GM12864 (cell line): ENCODE measurements at regions not wholly inside any gene's neighbourhood (a gene's known extent, or its start where the extent isn't known, plus 50 kb on each side); places are given as distances from the start of the nearest gene placed in this dataset.

ENCODE experiments used
- DNase-seq: peaks from one replicate; pipeline ENCODE4 v3.0.0-alpha.2; 2011; ENCODE audit warnings: low read depth
- H3K4me3 ChIP-seq: 2 replicates; pipeline ENCODE4 v1.5.1; 2011; ENCODE audit warnings: mild to moderate bottlenecking, low read depth, low read length, control low read depth
- TF ChIP-seq, protein P1 (sequence below): IDR thresholded peaks from 2 replicates; pipeline ENCODE4 v1.5.1; 2011; ENCODE audit warnings: low read depth, mild to moderate bottlenecking, moderate library complexity, low read length, control low read depth, inconsistent platforms; ENCODE audit errors: missing control alignments

DNA sequence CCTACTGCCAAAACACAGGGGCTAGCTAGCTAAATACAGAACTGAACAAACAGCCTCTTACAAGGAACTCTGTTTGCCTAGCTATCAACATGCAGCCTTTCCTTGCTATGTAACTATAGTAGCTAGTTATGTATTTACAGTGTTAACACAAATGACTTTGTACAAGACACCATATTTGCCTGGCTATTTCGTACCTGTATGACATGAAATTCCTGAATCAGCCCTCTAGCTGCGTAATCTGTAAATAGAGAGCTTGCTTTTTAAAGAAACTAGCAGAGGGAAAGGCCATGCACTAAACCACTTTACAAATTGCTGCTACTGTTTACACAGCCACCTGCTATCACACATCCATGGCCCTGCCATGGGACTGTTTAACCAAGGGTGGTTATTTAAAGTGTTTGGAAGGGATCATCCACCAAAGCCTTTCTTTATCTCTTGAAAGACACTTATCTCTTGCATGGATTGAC, 248.7 kb downstream of the TFCP2L1 start:
- TF ChIP-seq, protein P1, sequence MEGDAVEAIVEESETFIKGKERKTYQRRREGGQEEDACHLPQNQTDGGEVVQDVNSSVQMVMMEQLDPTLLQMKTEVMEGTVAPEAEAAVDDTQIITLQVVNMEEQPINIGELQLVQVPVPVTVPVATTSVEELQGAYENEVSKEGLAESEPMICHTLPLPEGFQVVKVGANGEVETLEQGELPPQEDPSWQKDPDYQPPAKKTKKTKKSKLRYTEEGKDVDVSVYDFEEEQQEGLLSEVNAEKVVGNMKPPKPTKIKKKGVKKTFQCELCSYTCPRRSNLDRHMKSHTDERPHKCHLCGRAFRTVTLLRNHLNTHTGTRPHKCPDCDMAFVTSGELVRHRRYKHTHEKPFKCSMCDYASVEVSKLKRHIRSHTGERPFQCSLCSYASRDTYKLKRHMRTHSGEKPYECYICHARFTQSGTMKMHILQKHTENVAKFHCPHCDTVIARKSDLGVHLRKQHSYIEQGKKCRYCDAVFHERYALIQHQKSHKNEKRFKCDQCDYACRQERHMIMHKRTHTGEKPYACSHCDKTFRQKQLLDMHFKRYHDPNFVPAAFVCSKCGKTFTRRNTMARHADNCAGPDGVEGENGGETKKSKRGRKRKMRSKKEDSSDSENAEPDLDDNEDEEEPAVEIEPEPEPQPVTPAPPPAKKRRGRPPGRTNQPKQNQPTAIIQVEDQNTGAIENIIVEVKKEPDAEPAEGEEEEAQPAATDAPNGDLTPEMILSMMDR: no peak
- H3K4me3 ChIP-seq: no peak overlapping the region
- no peak for DNase-seq

GRCh38 chr2:121037480-121037879, 247.5 kb downstream of the TFCP2L1 start:
- TF ChIP-seq, protein P1: no peak
- H3K4me3 ChIP-seq: no peak overlapping the region
- no peak for DNase-seq

- H3K4me3 ChIP-seq: no peak overlapping the region
- DNase-seq: no peak
- TF ChIP-seq, protein P1: no peak
Observed at GRCh38 chr2:121038031-121038430, 247.0 kb downstream of the TFCP2L1 start.

GRCh38 chr2:121038431-121038830, 246.6 kb downstream of the TFCP2L1 start:
- no peak for DNase-seq
- no peak overlapping the region for H3K4me3 ChIP-seq
- TF ChIP-seq, protein P1: no peak

- TF ChIP-seq, protein P1: no peak
- no peak overlapping the region for H3K4me3 ChIP-seq
- no peak for DNase-seq
Observed at GRCh38 chr2:121038891-121039616, 245.9 kb downstream of the TFCP2L1 start.

DNA sequence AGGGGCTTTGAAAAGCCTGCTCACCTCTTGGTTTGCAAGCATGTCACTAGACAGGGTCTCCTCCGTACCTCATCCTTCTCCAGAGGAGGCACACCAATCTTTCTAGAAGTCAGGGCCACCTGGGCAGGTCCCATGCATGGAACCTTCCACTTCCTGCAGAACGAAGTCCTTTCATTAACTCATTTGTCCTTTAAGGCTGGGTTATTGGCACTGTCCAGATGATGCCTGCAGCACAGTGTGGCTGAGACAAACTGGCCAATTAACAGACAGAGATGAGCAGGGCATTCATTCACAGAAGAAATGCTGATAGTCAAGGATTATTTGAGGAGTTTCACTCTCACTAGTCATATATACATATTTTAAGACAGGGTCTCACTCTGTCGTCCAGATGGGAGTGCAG, 245.3 kb downstream of the TFCP2L1 start:
- DNase-seq: no peak
- TF ChIP-seq, protein P1: no peak
- no peak overlapping the region for H3K4me3 ChIP-seq

GRCh38 chr2:121041516-121041915, 243.5 kb downstream of the TFCP2L1 start:
- TF ChIP-seq, protein P1: no peak
- no peak overlapping the region for H3K4me3 ChIP-seq
- no peak for DNase-seq
